DOHH2 (cell line): ENCODE measurements at regions not wholly inside any gene's neighbourhood (a gene's known extent, or its start where the extent isn't known, plus 50 kb on each side); places are given as distances from the start of the nearest gene placed in this dataset.

Source experiments
- CTCF ChIP-seq: fragments of 200-600 bp; sonication (generic); IDR thresholded peaks from one replicate; pipeline ENCODE4 v1.5.1; 2014; ENCODE audit warnings: antibody characterized with exemption, mild to moderate bottlenecking, low read depth, low read length; ENCODE audit not compliant: poor library complexity, severe bottlenecking
- EZH2phosphoT487 ChIP-seq: fragments of 200-600 bp; sonication (generic); IDR thresholded peaks from 2 replicates; pipeline ENCODE4 v1.6.1; 2017; ENCODE audit warnings: borderline replicate concordance, mild to moderate bottlenecking, antibody characterized with exemption, low read length, moderate library complexity, mixed read lengths

- no peak for TF ChIP-seq CTCF
- no peak for TF ChIP-seq EZH2phosphoT487
Observed at GRCh38 chr5:158300256-158300655, 441.3 kb upstream of the CLINT1 start.
